ENCODE measurements at regions not wholly inside any gene's neighbourhood (a gene's known extent, or its start where the extent isn't known, plus 50 kb on each side); places are given as distances from the start of the nearest gene placed in this dataset.
"Not testable (repeated sequence)": the region's sequence is repeated elsewhere in the genome, so short reads cannot be mapped to it uniquely, and the experiment has no call there.

DNA sequence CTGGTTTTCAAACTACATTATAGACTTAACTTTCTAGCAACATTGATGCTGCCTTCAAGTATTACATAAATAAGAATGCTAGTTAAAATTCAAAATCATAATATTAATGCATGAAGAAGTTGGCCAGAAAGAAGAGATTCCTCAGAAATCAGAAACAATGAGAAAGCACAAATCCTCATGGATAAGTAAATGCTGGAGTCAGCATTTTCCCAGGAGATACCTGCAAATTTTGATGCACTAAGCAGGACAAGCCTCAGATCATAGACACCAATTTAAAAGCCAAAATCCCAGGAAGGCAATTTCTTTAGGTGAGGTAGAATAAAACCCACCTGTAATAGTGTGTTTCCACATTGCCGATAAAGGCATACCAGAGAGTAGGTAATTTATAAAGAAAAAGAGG lies 305.2 kb upstream of the TBX18 start:
- no peak for DNase-seq

DNA sequence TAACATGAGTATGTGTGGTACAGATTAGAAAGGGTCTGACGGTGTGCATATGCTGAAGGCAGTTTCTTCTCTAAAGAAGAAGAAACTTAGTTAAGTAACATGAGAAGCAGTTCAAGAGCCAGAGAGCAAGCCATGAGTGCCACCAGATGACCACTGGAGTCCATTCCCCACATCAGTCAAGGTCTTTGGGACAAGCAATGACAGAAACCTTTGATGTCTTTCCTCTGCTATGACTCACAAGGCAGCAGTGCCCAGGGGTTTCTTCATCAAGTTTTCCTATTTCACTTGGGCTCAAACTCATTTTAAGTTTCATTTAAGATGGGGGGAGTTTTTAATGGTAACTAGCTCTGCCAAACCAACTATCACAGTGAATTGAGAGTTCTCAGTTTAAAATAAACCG lies 303.8 kb upstream of the TBX18 start:
- no peak for DNase-seq

DNA sequence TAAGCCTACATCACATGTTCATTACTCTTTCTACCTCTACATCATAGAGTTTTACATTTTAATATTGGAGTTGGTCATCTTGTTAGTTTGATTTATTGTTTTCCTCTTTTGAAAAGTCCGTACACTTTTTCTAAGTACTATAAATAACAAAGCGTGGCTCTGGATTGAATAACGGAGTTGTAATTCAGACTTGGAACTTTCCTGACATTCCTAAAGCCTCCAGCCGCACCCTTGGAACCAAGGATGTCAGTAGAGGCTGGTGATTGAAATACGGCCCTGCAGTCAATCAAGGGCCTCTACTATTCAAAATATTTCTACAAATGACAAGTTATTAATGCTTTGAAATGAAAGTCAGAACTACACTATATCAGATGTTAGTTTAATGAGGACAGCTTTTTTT lies 301.9 kb upstream of the TBX18 start:
- DNase-seq = no peak

DNA sequence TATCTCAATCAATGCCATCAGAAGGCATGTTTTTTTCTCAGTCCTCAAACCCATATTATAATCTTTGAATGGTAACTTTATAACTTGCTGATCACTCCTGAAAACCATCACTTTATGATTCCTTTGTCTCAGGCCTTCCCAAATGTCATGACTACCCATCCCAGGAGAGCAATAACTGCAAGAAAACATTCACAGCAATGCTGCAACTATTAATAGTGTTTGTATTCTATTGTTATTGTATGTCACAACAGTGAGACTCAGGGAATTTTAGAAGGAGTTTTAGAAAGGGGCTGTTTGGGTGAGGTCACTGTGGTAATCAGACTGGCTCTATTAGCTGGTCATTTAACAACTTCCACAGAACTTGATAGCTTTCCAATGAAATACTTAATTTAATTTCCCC lies 301.4 kb upstream of the TBX18 start:
- DNase-seq = no peak

DNA sequence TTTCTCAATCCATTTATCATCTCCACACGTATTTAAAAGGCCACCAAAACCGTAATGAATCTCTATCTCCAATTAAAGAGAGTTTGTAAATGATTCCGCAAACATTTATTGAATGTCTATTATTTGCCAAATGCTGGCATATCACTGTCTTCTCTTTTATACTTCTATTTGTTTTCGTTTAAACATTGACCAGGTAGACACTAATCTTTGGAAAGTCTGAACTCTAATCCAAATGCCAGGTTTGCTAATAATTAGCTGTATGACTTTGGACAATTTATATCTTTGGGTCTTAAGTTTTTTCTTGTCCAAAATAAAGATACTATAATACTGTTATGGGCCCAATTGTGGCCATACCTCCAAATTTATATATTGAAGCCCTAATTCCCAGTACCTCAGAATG lies 299.2 kb upstream of the TBX18 start:
- no peak for DNase-seq

DNA sequence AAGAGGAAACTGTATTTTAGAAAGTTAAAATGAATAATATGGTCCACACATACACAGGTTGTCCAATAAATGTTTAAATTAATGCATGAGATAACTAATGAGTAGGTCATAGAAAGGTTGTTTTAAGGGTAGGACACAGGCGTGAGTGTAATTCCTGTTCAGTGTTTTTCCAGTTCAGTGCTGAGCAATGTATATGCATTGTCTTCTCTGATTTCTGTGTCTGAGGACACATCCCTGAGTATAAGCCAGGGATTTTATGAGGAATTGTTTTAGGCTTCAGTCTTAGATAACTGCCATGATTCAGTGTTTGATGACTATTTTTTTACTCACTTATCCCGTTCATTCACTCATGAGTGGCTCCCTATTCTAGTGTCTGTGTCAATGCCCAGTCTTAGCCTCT lies 298.5 kb upstream of the TBX18 start:
- no peak for DNase-seq

DNA sequence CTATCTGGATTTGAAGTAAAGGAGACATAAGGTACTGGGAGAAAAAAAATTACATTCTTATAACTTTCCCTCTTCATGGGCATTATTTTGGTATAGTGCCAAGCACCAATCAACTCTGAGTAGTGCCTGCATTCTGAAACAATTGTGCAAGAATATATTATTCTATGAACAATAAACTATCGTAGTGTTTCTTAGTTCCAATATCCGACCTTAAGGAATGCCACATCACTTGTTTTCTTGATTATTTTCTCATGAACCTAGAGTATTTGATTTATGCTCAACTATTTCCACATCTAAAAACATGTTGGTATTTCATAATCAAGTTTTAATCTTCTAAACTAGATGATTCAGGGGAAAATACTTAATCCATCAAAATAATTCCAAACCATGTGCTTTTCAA lies 294.4 kb upstream of the TBX18 start:
- no peak for DNase-seq

DNA sequence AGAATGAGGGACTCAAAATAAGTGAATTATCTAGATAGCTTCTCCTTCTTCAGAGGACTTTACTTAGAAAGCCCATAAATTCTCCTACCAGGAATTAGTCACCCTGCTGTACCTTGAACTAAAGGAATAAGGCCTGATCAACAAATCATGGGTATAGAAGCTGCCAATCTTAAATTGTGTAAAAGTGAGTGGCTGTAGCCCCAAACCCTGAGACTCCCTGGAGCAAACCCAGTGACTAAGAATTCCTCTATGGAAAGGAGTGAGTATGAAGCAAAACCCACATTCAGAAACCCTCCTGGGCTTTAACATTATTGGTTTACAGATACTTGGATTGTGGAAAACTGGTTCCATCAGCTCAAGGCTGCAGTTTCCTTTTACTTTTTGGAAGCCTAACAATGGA lies 285.8 kb upstream of the TBX18 start:
- DNase-seq = no peak

DNA sequence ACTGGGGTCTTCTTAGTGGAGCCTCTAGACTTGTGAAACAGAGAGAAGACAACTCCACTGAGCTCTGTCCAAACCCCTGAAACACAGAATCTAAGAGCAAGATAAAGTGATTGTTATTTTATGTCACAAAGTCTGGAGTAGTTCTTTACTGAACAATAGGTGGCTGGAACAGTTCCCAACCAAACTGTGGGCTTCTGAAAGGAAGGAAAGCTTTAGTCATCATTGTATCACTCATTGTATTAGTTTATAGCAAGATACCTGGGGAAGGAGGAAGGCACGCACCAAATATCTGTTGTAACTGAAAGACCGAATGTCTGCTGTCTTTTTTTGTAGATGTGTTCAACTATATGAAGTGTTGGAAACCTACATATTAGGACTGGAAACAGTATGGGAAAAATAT lies 284.9 kb upstream of the TBX18 start:
- no peak for DNase-seq

DNA sequence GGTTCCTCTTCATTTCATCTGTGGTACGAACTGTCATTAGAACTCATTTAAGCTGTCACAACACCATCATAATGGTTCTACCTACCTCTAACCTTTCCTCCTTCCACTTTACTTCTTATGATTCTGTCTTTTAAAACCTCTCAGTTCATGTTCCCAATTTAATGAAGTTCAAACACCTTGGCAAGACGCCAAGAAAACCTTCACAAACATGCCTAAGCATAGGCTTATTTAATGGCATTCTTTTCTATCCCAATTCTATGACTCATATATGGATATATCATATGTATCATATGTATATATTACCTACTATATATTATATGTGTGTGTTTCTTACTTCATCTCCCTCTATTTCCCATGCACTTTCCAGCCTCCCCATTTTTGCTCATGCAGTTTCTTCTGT lies 283.4 kb upstream of the TBX18 start:
- no peak for DNase-seq

DNA sequence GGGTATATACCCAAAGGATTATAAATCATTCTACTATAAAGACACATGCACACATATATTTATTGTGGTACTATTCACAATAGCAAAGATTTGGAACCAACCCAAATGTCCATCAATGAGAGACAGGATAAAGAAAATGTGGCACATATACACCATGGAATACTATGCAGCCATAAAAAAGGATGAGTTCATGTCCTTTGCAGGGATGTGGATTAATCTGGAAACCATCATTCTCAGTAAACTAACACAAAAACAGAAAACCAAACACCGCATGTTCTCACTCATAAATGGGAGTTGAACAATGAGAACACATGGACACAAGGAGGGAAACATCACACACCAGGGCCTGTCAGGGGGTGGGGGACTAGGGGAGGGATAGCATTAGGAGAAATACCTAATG lies 281.4 kb upstream of the TBX18 start:
- DNase-seq = not testable (repeated sequence)

DNA sequence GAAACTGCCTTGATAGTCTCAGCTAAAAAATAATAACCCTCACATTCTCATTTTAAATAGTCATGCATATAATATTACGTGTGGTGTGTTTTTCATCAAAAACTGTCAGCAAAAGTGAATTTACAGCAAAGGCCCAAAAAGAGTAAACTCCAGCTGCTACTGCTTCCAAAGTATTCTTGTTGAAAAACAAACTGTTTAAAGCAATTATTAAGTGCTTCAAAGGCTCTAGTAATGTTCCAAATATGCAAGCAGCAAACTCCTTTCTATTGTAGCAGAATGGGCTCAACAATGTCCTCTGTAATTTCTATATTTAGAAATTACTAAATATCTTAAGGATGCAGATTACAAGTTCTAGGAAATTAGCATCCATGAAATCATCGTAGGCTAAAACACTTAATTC lies 280.0 kb upstream of the TBX18 start:
- DNase-seq = no peak

DNA sequence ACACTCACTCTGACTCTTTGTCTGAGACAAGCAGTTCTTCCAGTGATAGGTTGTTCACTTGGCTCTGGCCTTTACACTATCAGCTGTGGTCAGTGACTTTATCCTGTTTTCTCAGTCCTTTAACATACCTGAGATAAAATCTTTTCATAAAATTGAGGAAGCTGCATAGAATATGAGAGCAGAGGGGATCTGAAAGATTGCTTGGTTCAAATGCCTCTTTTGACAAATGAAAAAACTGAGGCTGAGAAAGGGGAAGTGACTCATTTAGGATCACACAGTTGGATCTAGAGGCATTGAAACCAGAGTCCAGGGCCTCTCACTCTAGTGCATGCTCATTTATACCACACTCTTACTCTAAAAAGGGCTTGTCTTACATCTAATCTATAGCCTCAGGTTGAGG lies 277.0 kb upstream of the TBX18 start:
- DNase-seq = no peak

DNA sequence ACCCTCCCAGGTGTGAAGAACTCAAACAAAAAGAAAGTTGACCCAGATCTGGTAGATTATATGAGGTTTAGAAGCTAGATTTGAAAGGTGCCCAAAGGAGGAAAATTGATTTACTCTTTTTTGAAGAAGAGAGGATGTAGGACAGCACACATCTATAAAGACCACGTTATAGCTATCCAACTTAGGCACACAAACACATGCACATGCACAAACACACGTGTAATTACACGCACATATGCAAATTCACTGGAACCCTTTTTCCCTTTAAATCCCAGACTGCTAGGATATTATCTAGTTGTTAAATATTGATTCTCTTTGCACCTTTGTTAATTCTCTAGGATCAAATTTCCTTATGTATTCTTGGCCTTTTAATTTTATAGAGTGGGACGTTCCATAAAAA lies 272.8 kb upstream of the TBX18 start:
- no peak for DNase-seq

DNA sequence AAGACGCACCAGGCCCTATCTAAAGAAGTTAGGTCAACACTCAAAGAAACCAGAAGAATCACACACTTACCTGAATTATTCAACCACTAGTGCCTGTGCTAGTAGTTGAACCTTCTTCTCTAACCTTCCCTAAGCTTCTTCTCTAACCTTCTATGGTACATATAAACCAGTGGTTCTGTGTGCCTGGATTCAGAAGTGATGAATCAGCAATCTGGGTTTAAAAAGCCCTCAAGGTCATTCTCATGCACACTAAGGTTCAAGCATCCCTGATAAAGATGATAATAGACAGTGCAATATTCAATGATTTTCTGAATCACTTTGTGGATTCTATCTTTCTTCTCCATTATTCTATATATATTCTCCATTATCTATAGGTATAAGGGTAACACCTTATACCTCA lies 271.4 kb upstream of the TBX18 start:
- DNase-seq = no peak

DNA sequence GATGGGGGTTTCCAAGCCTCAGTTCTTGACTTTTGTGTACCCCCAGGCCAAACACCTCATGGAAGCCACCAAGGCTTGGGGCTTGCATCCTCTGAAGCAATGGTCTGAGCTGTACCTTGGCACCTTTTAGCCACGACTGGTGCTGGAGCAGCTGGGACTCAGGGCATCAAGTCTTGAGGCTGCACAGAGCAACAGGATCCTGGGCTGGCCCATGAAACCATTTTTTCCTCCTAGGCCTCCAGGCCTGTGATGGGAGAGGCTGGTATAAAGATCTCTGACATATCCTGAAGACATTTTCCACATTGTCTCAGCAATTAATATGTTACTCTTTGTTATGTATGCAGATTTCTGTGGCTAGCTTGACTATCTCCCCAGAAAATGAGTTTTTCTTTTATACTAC lies 269.1 kb upstream of the TBX18 start:
- no peak for DNase-seq

DNA sequence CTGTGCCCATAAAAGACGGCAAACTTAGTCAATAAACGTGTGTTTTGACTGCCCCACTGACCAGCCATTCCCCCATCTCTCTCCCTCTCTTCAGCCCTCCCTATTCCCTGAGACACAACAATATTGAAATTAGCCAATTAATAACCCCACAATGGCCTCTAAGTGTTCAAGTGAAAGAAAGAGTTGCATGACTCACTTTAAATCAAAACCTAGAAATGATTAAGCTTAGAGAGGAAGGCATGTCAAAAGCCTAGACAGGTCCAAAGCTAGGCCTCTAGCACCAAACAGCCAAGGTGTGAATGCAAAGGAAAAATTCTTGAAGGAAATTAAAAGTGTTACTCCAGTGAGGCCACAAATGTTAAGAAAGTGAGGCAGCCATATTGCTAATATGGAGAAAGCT lies 261.6 kb upstream of the TBX18 start:
- no peak for DNase-seq

DNA sequence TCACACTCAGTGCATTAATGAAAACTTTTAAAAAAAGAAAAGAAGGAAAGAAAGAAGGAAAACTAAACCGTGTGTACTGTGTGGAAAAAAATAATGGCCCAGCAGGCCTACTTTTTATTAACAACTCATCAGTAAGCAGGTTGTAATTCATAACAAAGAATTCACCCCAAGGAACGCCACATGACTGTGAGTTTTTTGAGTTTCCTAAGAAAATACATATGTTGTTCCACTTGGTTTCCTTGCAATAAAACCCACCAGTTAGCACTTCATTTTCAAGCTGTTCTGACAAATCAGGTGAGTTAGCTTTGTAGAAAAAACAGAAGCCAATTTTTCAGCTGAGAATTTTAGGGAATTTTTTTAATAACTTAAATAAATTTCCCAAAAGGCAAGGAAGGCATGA lies 259.3 kb upstream of the TBX18 start:
- DNase-seq = no peak

DNA sequence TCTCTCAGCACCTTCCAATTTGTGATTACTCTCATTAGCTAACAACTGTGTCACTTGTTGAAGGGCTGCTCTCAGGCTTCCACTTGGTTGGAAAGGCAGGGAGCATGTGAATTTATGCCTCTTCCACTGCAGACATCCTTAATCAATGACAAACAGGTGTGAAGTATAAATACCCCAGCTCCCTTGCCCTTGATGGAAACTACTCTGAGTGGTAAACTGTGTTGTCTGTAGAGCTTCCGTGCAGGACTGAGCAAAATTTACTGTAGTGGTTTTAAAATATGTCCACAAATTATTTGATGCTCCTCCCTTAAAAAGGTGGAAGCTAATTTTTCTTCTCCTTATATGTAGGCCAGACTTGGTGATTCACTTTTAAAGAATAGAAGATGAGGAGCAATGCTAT lies 253.0 kb upstream of the TBX18 start:
- no peak for DNase-seq

DNA sequence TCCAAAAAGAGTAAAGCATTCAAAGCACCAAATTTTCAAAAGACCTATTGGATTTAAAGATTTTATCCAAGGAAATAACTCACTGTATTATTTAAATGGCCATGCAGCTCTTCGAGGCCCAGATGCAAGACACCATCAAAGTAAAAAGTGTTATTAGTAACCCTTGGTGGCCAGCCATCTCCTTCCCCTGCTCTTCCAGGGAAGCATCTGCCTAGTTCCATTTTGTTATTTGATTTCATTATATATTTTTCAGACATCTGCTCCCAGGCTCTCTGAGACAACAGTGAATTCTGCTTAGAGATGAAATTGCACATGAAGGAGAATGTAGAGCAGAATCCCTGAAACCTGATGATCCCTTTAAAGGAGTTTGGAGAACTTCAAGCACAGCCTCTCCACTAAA lies 252.3 kb upstream of the TBX18 start:
- no peak for DNase-seq

DNA sequence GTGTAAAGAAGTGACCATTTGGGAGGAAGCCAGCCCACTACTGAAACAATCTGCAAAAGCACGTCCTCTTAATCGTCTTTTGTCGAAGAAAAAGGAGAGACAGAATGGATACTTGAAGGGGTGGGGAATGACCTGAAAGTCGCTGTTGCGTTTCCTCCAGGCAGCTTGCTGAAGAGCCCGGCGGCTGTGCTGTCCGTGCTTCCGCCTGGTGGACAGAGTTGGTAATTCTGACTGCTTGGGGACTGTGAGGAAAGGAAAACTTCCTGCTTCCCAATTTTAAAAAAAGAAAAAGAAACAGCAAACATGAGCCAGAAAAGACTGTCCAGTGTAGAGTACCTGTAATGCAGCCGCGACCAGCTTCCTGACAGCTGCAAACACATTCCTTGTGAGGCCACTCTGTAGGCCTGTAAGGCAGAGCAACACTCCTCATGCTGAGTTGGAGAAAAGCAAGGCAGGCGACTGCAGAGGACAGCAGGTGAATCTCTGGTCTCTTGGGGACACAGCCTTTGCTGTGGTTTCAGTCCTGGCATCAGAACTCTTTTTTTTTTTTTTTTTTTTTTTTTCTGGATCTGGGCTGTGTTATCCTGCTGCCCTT lies 251.1 kb upstream of the TBX18 start:
- DNase-seq = peak; percentile 7

DNA sequence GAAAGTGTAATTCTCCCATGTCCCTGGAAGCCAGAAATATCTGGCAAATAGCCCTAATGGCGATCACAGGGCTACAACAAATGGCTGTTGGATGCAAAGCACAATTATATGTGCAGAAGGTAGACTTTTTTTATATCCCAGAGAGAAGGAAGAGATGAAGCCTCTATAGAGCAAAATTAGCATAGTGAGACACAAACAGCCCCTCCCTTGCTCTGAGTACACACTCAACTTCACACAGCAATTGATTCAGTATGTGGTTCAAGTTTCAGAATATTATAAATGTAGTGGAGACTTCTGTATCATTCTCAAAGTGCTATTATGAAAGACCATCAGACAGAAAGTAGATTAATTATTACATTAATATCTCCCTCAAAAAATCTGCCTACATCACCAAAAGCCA lies 246.5 kb upstream of the TBX18 start:
- no peak for DNase-seq

DNA sequence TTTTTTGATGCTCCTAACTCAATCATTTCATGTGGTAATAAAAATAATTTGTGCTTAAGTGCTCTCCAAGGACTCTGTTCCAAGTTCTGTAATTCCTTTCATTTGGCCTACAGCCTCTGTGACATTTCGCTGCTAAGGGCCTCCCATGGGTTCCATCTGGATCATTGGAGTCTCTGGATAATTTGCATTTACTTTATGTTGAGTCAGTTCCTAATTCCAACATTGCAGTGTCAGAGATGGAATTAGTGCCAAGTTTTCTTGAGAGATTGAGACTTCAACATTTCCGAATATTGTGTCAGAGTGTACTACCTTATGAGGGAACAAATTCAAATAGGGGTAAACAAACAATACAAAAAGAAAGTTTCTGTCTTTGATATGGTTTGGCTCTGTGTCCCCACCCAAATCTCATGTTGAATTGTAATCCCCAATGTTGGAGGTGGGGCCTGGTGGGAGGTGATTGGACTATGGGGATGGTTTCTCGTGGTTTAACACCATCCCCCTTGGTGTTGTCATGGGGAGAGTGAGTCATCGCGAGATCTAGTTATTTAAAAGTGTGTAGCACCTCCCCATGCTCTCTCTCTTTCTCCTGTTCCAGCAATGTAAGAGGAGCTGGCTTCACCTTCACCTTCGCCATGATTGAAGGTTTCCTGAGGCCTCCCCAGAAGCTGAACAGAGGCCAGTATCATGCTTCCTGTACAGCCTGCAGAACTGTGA lies 244.1 kb upstream of the TBX18 start:
- DNase-seq = no peak

DNA sequence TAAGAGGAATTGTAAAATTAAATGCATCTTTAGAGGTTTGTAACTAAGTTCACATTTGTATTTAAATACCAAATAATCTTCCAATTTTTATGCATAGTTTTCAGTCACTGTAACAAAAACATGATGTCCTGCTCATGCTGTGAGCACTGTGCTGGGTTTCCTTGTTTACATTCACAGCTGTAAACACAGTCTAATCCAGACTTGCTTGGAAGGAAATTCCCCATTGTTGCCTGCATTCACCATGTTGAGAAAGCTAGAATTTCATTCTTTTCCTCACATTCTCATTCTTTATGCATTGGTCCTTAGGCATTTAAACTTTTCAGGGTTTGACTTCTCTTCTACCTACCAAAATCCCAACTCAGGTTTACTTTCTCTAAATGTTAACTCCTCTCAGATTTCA lies 242.0 kb upstream of the TBX18 start:
- DNase-seq = no peak

DNA sequence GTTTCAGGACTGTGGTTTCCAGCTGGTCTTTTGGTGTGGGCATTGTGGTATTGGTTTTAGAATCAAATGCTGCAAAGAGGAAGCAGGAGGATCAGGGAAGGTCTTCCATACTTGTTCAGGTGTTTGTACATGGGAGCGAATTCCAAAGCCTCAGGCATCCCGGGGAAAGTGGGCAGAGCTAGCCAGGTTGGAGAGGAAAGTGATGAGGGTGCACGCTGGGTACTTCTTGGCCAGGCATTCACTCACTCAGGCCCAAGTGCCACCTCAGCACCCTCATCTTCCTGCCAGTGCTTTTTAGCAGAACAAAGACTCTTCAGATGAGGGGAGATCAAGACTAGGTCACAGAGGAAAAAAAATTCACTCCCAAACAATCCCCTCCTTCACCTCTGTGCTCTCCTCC lies 241.1 kb upstream of the TBX18 start:
- no peak for DNase-seq

All from inflammatory macrophage treated with lipopolysaccharide for 4 hours (primary cell).